ENCODE measurements at regions not wholly inside any gene's neighbourhood (a gene's known extent, or its start where the extent isn't known, plus 50 kb on each side); places are given as distances from the start of the nearest gene placed in this dataset.
"Not testable (repeated sequence)": the region's sequence is repeated elsewhere in the genome, so short reads cannot be mapped to it uniquely, and the experiment has no call there.

DNA sequence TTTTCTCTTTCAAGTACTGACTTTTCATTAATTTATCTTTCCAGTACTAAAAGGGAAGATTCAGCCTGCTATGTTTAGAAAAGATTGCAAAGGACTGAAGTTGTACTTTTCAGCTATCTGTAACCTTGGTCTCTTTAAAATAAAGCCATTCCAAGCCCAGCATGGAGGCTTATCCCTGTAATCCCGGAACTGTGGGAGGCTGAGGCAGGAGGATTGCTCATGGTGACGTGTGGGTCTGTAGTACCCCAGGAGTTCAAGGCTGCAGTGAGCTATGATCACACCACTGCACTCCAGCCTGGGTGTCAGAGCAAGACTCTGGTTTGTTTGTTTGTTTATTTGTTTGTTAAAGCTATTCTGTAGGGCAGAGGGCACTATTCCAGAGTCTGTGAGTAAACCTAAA lies 50.6 kb upstream of the TMEM170B start:
- DNase-seq (ENCODE audit: low read depth) = no peak

DNA sequence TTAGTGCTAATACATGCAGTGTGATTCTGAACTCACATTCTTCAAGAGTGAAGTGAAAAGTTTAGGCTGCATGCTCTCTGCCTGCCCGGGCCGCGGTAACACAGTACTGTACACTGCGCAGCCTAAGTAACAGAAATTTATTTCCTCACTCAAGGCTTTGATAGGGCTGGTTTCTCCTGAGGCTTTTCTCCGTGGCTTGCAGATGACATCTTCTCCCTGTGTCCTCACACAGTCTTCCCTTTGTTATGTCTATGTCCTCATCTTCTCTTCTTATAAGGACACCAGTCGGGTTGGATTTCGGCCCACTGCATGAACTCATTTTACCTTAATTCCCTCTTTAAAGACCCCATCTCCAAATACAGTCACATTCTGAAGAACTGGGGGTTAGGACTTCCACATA lies 51.1 kb upstream of the TMEM170B start:
- DNase-seq (ENCODE audit: low read depth) = no peak

DNA sequence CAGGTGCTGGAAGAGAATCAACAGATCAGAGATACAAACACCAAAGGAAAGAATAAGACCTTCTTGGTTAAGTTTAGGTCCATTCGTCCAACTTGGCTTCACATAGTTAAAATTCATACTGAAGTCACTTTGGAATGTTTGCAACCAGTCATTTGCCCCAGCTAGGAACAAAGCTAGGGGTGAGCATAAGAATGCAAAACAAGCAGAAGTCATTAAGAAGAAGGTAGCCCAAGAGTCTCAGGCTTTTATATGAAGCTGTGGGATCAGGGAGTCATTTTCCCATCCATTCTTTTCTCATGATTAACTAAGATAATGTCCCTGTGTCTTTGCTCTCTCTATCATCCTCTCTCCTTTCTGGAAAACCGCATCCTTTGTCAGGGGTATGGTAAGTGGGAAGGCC lies 51.5 kb upstream of the TMEM170B start:
- DNase-seq (ENCODE audit: low read depth) = no peak

DNA sequence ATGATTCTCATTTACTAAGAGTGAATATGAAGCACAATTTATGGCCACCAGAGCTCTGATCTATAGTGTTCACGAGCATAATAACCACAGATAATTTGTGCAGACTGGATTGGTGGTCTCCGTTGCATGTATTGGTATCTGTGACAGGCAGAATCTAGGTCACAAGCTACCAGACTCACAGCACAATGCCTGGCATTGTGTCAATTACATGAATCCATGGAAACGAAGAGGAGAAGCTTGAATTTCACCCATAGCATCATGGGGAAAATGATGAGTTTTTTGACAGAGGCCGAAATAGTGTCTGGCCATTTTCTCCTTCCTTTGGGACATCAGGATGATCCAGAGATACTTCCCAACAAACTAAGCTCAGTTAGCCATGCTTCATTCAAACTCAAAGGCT lies 52.3 kb upstream of the TMEM170B start:
- no peak for DNase-seq (ENCODE audit: low read depth)

DNA sequence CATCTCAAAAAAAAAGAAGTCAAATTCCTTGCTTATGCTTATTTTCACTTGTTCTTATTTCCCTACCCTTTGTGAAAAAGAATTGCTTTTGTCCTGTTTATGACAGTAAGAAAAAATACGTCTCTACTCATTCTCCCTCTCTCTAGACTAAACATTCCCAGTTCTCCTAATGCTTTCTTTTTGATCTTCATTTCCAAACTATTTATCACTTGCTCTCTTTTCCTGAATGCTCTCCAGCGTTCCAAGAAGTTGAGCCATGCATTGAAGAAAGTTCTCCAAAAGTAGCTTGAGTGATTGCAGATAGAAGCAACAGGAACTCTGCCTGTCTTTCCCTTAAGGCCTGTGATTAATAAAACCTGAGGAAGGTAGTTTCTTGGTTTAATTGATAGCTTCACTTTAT lies 53.1 kb upstream of the TMEM170B start:
- DNase-seq (ENCODE audit: low read depth) = no peak

DNA sequence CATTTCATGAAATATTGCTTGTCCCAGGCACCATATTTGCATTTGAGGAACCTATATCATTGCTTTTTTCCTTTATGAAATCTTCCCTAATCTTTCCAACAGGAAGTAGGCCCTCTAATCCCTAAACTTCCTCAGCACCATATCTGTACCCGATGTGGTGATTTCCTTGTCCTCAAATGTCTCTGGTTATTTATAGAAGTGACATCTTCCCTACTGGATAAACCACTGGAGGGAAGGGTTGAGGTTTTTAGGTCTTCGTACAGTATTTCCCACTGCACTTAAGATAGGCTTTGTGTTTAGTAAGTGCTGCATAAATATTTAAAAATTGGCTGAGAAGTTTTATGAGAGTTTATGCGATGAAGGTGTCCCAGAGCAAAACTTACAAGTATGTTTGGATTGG lies 54.9 kb upstream of the TMEM170B start:
- peak; percentile 53 for DNase-seq (ENCODE audit: low read depth)

DNA sequence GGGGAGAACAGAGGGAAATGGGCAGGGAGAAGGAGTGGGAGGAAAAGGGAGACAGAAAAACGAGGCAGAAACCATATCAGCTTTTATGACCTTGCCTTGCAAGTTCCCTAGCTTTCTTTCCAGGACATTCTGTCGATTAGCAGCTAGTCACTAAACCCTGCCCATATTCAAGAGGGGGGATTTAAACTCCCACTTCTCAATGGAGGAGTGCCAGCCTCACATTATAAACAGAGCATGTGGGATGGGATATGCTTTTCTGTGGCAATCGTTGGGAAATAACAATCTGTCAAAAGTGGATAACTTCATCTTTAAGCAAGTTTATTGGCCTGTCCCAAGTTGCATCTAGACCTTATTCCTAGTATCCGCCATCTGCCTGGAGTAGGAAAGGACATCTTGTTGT lies 57.0 kb upstream of the TMEM170B start:
- no peak for DNase-seq (ENCODE audit: low read depth)

DNA sequence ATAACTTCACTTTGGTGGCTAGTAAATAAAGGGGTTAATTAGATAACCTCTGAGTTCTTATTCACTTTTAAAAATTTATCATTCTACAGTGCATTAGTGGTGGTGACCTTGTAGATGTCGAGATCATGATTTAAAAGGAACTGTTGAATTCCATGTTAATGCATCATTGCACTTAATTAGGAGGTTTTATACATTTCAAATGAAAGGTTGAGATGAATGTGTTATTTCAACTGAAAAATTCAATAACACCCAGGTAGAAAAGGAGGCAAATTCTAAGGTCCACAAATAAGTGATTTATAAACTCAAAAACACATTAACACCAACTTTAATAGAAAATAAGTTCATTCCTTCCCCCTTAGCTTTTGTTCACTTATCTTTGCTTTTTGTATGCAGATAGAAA lies 58.3 kb upstream of the TMEM170B start:
- no peak for DNase-seq (ENCODE audit: low read depth)

DNA sequence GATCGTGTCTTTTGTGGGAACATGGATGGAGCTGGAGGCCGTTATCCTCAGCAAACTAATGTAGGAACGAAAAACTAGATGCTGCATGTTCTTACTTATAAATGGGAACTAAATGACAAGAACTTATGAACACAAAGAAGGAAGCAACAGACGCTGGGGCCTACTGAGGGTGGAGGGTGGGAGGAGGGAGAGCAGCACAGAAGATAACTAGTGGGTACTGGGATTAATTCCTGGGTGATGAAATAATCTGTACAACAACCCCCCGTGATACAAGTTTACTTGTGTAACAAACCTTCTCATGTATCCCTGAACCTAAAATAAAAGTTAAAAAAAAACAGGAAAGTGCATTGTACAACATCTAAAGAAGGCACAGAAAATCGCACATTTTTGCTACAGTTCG lies 59.0 kb upstream of the TMEM170B start:
- no peak for DNase-seq (ENCODE audit: low read depth)

DNA sequence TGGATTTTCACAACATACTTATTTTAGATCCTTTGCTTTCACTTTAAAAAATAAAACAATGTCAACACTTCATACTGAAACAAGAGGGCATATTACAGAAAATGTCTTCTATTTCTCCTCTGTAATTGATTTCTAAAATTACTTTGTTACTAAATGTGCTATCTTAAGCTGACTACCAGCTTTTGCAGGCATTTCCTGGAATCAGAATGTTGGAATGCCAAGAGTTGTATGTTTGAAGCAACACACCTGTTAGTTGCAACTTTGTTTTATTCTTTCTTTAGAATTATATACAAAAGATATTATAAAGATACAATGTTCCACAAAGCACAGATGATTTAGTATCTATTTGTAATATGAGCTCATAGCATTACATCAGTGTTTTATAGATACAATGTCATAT lies 62.5 kb upstream of the TMEM170B start:
- DNase-seq (ENCODE audit: low read depth) = peak; percentile 30

DNA sequence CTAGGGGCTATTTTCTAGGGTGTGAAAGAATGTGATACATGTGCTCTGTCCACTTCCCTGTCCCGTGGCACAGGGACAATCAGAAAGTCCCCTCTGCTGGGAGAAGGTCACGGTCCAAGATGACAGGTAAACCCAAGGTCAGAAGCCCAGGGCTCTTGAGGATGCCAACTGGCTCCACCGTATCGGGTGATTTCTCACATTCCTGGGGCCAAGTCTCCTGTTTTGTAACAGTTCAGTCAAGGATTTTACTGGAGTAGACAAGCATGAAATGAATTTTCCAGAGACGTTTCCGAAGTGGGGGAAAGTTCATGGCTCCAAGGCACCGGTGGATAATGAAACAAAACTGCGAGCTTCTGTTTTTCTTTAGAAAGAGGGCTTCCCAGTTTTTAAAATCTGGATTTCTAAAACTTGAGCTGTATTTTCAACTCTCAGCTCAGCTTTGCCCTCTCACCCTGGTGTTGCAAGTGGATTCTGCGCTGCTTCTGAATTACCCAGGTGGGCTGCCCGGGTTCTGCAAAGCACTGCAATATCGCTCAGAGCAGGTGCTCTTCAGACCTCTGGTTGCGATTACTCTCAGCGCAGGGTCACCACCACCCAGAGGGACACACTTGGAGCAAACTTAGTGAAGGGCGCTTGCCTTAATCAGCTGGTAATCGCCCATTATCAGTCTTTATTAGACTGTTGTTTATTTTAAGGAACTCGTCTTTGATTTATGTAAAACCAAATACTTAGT lies 64.4 kb upstream of the TMEM170B start:
- no peak for DNase-seq (ENCODE audit: low read depth)

DNA sequence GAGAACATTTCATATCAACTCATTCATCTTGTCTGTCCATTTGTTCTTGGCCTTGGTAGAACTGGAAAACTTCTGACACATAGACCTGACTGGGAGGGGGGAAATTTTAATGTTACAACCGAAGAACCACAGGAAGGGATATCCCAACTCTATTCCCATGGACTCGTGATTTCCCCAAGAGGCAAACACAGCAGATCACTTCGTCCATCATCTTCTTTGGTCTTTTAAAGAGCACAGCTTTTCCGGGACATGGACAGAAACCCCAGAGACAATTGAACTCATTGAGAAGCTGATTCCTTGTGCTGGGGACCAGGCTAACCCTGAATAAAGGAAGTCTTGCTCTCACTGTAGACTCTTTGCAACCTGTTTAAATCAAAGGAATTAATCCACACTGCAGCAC lies 66.3 kb upstream of the TMEM170B start:
- DNase-seq (ENCODE audit: low read depth) = no peak

DNA sequence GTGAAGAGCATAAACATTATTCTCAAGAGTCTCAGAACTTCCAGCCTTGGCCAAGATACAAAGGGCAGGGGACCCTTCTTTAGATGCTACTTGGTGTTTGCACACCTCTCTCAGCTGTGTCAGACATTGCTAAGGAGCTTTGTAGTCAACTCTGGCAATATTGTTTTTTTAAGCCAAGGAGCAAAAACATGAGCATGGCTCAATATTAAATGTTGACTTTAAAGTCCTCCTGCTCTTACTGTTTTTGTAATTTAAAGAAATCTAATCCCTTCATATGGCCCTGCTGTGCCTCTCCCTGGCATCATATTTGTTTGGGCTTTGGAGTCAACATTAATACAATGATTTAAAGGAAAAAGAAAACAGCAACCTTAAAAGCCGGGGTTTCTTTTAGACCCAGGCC lies 67.9 kb upstream of the TMEM170B start:
- DNase-seq (ENCODE audit: low read depth) = no peak

DNA sequence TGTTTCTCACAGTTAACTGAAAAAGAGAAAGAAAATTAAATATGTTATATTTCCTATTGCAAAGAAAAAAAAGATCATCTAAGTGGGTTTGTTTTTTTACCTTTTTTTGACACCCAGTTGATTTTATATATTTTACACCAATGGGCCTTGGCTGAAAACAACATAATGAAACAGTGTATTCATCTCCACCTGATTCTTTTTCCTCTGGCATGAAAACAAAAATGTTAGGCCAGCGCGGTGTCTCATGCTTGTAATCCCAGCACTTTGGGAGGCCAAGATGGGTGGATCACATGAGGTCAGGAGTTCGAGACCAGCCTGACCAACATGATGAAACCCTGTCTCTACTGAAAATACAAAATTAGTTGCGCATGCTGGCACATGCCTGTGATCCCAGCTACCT lies 69.3 kb upstream of the TMEM170B start:
- not testable (repeated sequence) for DNase-seq (ENCODE audit: low read depth)

DNA sequence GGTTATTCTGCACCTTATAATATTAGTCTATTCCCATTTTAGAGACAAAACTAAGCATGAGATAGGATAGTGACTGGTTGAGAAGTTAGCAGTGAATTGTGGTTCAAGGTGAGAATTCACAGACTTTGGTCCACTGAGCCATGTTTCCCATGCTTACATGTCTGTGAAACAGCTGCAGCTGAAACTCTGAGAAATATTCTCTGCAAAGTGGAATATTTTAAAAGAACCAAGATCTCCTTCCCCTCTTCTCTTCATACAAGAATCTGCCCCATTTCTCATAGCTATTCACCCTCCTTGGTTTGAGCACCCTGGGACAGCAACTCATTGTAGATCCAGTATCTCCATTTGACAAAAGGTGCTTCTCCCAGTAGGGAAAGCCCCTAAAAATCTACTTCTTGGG lies 70.2 kb upstream of the TMEM170B start:
- DNase-seq (ENCODE audit: low read depth) = no peak

DNA sequence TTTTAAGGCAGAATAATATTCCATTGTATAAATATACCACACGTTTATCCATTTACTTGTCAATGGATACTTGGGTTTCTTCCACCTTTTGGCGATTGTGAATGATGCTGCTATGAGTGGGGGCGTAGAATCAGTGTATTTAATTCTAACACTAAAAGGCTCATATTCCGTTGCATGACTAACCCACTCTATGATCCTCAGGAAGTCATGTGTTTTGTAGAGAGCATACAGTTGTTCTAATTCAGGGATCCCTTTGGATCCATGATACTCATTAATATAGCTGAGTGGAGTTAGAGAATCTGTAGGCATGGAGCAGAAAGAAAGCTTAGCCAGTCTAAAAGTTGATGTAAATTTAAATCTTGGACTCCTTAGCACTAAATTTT lies 74.2 kb upstream of the TMEM170B start:
- DNase-seq (ENCODE audit: low read depth) = no peak

DNA sequence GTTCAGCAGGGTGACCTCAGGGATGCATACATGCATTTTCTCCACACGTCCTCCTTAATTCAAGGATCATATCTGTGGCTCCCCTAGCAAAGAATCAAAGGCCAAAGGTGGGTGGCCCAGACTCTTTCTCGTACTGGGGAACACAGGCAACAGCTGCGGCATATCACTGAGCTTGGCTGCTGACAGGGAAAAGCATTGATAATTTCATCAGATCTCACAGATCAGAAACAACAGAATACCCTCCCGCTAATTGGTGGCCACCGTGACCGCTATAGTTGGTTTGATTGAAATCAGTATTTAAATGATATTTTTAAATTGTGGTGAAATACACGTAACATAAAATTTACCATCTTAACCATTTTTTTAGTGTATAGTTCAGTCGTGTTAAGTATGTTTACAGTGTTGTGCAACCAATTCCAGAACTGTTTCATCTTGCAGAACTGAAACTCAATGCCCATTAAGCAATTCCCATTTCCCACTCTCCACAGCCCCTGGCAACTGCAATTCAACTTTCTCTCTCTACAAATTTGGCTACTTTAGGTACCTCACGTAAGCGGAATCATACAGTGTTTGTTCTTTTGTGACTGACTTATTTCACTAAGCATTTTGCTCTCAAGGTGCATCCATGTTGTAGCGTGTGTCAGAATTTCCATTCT lies 74.7 kb upstream of the TMEM170B start:
- DNase-seq (ENCODE audit: low read depth) = no peak

DNA sequence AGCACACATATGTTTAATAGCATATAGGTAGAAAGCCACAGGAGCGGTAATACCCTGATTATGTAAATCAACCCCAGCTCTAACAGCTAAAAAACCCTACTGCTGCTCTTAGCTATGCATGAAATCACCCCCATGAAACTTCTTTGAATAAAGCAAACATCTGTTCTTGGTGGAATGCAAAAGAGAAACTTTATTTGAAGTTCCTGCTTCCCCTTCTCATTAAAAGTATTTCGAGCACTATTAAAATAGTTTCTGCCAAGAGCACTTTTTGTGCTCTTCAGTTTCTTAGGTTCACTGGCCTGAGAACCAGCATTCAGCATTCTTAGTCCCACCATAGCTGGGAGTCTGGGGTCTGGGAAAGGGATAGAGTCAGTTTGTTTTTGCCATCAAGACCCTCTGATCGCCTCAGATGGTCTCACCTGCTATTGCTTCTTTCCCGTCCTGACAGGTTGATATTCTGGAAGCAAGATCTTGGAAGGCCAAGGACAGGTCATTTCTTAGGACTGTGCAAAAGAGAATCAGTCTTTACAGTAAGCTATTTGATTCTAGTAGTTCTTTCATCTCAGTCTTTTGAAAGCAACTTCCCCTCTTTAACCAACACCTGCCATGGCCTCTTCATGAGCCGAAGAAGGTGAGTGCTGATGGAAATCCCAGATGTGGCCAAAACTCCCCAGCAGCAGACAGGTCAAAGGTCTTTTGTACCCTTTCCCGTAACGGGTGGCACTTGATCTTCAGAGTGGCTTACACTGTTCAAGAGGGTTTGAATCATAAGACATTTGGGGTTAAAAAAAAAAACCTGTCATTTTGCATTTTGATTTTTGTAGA lies 76.5 kb upstream of the TMEM170B start:
- no peak for DNase-seq (ENCODE audit: low read depth)

DNA sequence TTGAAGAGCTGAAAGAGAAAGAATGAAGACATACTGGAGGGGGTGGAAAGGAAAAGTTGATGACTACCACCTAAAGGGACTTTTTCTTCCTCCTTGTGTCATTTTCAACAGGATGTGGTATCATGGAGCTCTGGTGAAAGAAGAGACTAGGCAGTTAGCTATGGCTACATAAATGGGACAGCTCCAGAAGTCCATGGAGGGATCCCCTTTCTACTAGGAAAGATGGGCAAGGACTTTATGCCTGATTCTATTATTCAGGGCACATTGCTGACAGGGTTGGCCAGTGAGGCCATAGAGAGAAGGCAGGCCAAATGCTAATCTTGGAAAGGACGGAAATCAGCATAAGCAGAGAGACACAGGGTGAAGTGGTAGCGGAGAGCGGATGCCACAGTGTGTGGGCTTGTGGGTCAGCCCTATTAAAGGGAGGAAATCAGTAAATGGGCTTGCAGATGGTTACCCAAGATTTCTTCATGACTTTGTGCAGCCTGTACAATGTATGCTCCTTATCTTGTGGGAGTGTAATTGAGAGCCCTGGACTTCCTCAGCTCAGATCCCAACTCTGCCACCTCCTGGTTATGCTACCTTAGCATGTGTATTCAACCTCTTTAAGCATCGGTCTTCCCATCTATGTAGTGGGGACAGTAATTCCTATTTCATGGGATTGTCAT lies 77.4 kb upstream of the TMEM170B start:
- DNase-seq (ENCODE audit: low read depth) = no peak

DNA sequence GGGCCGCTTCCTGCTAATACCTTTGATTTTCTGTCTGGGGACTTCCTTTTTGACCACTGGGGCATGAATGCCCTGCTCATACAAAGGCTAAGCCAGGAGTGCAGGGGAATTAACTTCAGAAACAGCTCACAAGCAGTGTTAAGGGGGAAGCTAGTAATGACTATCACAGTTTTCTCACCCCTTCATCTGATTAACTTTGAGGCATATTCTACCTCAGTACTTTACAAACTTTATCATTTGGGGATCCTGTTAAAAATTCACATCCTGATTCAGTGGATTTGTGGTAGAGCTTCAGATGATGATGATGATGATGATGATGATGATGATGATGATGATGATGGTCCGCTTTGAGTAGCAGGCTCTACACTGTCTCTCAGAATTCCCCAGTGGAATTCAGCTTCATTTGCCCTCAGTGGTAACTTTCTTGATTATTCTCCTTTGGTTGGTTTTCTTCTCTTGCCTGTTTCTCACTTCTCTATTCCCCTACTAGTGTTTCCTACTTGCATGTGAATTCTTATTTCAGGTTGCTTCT lies 78.4 kb upstream of the TMEM170B start:
- DNase-seq (ENCODE audit: low read depth) = no peak

DNA sequence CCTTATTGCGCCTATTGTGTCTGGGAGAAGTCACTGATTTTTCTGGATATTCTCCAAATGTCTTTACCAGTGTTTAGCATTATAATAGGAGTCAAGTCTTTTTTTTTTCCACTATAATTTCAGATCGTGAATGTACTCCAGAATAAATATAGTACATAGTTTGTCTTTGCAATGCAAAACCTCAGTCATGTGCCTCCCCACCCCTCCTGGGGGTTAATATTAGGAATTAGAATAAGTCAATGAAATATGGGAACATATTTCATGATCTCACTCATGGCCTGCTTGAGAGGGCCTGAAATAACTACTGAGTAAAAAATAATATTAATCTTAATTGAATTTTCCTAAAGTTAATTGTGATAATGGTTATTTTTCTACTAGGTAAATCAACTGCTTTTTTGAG lies 79.0 kb upstream of the TMEM170B start:
- DNase-seq (ENCODE audit: low read depth) = no peak

DNA sequence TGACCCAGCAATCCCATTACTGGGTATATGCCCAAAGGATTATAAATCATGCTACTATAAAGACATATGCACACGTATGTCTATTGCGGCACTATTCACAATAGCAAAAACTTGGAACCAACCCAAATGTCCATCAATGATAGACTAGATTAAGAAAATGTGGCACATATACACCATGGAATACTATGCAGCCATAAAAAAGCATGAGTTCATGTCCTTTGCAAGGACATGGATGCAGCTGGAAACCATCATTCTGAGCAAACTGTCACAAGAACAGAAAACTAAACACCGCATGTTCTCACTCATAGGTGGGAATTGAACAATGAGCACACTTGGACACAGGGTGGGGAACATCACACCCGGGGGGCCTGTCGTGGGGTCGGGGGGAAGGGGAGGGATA lies 80.1 kb upstream of the TMEM170B start:
- DNase-seq (ENCODE audit: low read depth) = not testable (repeated sequence)

Data from myocyte (in vitro differentiated cells).